NT2/D1 (cell line): ENCODE measurements at regions not wholly inside any gene's neighbourhood (a gene's known extent, or its start where the extent isn't known, plus 50 kb on each side); places are given as distances from the start of the nearest gene placed in this dataset.

Experiments used
- SUZ12 ChIP-seq: IDR thresholded peaks from 2 replicates; pipeline ENCODE4 v1.6.1; 2011; ENCODE audit not compliant: insufficient read length, insufficient read depth; ENCODE audit errors: extremely low read depth
- ZNF274 ChIP-seq: IDR thresholded peaks from 2 replicates; pipeline ENCODE4 v1.6.1; 2011; ENCODE audit warnings: mild to moderate bottlenecking, low read depth, low read length

DNA sequence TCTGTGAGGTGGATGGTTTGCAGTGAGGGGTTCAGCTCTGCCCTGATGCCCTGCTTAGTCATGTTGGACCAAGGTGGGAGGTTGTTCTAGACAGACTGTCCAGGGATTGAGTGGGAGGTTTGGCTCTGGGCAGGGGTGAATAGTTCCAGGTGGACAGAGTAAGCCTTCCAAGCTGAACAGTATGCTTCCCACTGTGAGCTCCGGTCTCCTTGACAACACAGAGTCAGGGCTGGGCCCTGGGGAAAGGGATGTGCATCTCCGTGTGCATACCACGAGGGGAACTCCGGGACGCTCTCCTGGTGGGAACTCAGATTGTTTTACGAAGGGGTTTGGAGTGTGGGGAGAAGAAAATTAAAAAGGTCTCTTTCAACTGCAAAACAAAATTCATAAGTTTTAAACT lies 174.7 kb downstream of the DHX35 start:
- TF ChIP-seq ZNF274 (no peak), SUZ12 (no peak)
